SK-N-SH (cell line): ENCODE measurements at regions not wholly inside any gene's neighbourhood (a gene's known extent, or its start where the extent isn't known, plus 50 kb on each side); places are given as distances from the start of the nearest gene placed in this dataset.

Experiments
- CTCF ChIA-PET: fragments of 300-600, 350-600 bp; formaldehyde crosslinking; extraction: SDS; loops from one replicate; lab custom pipeline; 2021; lab: Yijun Ruan, JAX
- POLR2A ChIA-PET: fragments of 350-600 bp; sonication (Branson Sonifier 250); formaldehyde crosslinking; extraction: SDS; loops from one replicate; lab custom pipeline; 2020; ENCODE audit warnings: antibody characterized with exemption, inconsistent platforms; lab: Yijun Ruan, JAX
- DNase-seq: peaks from one replicate; pipeline ENCODE4 v3.0.0; 2012
- H2AFZ ChIP-seq: fragments of 200-600 bp; sonication (generic); 2 replicates; pipeline ENCODE4 v1.8.1; 2016; ENCODE audit warnings: antibody characterized with exemption, mild to moderate bottlenecking, low read depth
- H3F3A ChIP-seq: fragments of 200-600 bp; sonication (generic); replicated peaks from 2 replicates; pipeline ENCODE3; 2016; ENCODE audit warnings: antibody characterized with exemption, mild to moderate bottlenecking; ENCODE audit not compliant: insufficient read depth
- H3K27ac ChIP-seq, 2 experiments: fragments of 200-500 bp in 1 of 2; fragments of 200-600 bp in 1 of 2; sonication (Bioruptor generic) in 1 of 2; sonication (generic), shearing (Covaris generic) in 1 of 2; 2 replicates each; pipeline versions ENCODE4 v1.5.1 to v1.6.1; 2014 to 2016; ENCODE audit warnings: low read depth in 2 of 2, inconsistent platforms in 1 of 2, low read length in 1 of 2, mild to moderate bottlenecking in 1 of 2, mixed read lengths in 1 of 2
- H3K27me3 ChIP-seq: fragments of 200-600 bp; sonication (generic), shearing (Covaris generic); 2 replicates; pipeline ENCODE4 v1.6.1; 2016; ENCODE audit warnings: mixed run types; ENCODE audit not compliant: insufficient read depth
- H3K36me3 ChIP-seq, 2 experiments: fragments of 200-500 bp in 1 of 2; fragments of 200-600 bp in 1 of 2; sonication (Bioruptor generic) in 1 of 2; sonication (generic) in 1 of 2; replicated peaks in 1 of 2; 2 replicates each; pipeline versions ENCODE3 to v1.5.1; 2014 to 2016; ENCODE audit warnings: low read length in 1 of 2, mild to moderate bottlenecking in 1 of 2; ENCODE audit not compliant: insufficient read depth in 2 of 2, control insufficient read depth in 1 of 2
- H3K4me1 ChIP-seq, 2 experiments: fragments of 200-500 bp in 1 of 2; fragments of 200-600 bp in 1 of 2; sonication (Bioruptor generic) in 1 of 2; sonication (generic), shearing (Covaris generic) in 1 of 2; 2 replicates each; pipeline versions ENCODE4 v1.5.1 to v1.6.1; 2014 to 2016; ENCODE audit warnings: low read depth in 1 of 2, low read length in 1 of 2, mixed run types in 1 of 2; ENCODE audit not compliant: insufficient read depth in 2 of 2, control insufficient read depth in 1 of 2
- H3K4me2 ChIP-seq: fragments of 200-600 bp; sonication (generic), shearing (Covaris generic); 2 replicates; pipeline ENCODE4 v1.6.1; 2017; ENCODE audit warnings: mixed run types
- H3K4me3 ChIP-seq, 2 experiments: fragments of 200-500 bp in 1 of 2; fragments of 200-600 bp in 1 of 2; sonication (Bioruptor generic) in 1 of 2; sonication (generic), shearing (Covaris generic) in 1 of 2; 2 replicates each; pipeline versions ENCODE4 v1.5.1 to v1.8.1; 2014 to 2016; ENCODE audit warnings: low read depth in 2 of 2, inconsistent platforms in 1 of 2, low read length in 1 of 2, mild to moderate bottlenecking in 1 of 2, mixed read lengths in 1 of 2, moderate library complexity in 1 of 2
- H3K79me2 ChIP-seq: fragments of 200-600 bp; sonication (generic); 2 replicates; pipeline ENCODE4 v1.8.1; 2017; ENCODE audit warnings: mild to moderate bottlenecking; ENCODE audit not compliant: insufficient read depth
- H3K9ac ChIP-seq: fragments of 200-600 bp; sonication (generic); 2 replicates; pipeline ENCODE4 v1.6.1; 2017; ENCODE audit warnings: mixed run types
- H3K9me2 ChIP-seq: fragments of 200-600 bp; sonication (generic); 2 replicates; pipeline ENCODE4 v1.6.1; 2017; ENCODE audit warnings: mixed run types
- H3K9me3 ChIP-seq: fragments of 200-600 bp; sonication (generic); 2 replicates; pipeline ENCODE4 v1.6.1; 2017; ENCODE audit warnings: mixed run types, mild to moderate bottlenecking, moderate library complexity
- H4K20me1 ChIP-seq: fragments of 200-600 bp; sonication (generic); 2 replicates; pipeline ENCODE4 v1.6.1; 2017; ENCODE audit warnings: mild to moderate bottlenecking, mixed run types; ENCODE audit not compliant: insufficient read depth
- ELF1 ChIP-seq: IDR thresholded peaks from 2 replicates; pipeline ENCODE4 v1.4.0; 2012
- FOSL2 ChIP-seq: IDR thresholded peaks from 2 replicates; pipeline ENCODE4 v1.4.0; 2012; ENCODE audit warnings: low read depth, mild to moderate bottlenecking, moderate library complexity, borderline replicate concordance
- FOXM1 ChIP-seq: IDR thresholded peaks from 2 replicates; pipeline ENCODE4 v1.4.0; 2012; ENCODE audit warnings: low read depth, mild to moderate bottlenecking
- GATA2 ChIP-seq: sonication (generic); formaldehyde crosslinking; IDR thresholded peaks from 2 replicates; pipeline ENCODE4 v1.5.0; 2020; ENCODE audit warnings: mild to moderate bottlenecking, missing genetic modification reagents
- MEF2A ChIP-seq: IDR thresholded peaks from 2 replicates; pipeline ENCODE4 v1.4.0; 2012; ENCODE audit warnings: low read depth, borderline replicate concordance
- NRF1 ChIP-seq: IDR thresholded peaks from 2 replicates; pipeline ENCODE4 v1.6.1; 2012; ENCODE audit warnings: low read depth, mild to moderate bottlenecking, low read length
- RAD21 ChIP-seq: IDR thresholded peaks from 2 replicates; pipeline ENCODE4 v1.6.1; 2012; ENCODE audit warnings: mild to moderate bottlenecking, low read length
- REST ChIP-seq: IDR thresholded peaks from 2 replicates; pipeline ENCODE4 v1.6.1; 2012; ENCODE audit warnings: mild to moderate bottlenecking, low read depth, low read length, moderate library complexity
- TAF1 ChIP-seq: IDR thresholded peaks from 2 replicates; pipeline ENCODE4 v1.6.1; 2012; ENCODE audit warnings: low read depth, mild to moderate bottlenecking, low read length, moderate library complexity, borderline replicate concordance
- TCF12 ChIP-seq: IDR thresholded peaks from 2 replicates; pipeline ENCODE4 v1.4.0; 2012
- TEAD4 ChIP-seq: IDR thresholded peaks from 2 replicates; pipeline ENCODE4 v1.4.0; 2012; ENCODE audit warnings: mild to moderate bottlenecking, borderline replicate concordance; ENCODE audit not compliant: insufficient read depth
- WGBS: methylation state at CpG from one replicate; pipeline ENCODE4 v1.1.6; 2017; ENCODE audit warnings: low lambda C conversion rate; 5-methylcytosine and 5-hydroxymethylcytosine counted together
- TF ChIP-seq, protein P1 (sequence below): fragments of 200-600 bp; sonication (generic); IDR thresholded peaks from 2 replicates; pipeline ENCODE4 v1.6.1; 2017; ENCODE audit warnings: antibody characterized with exemption, mild to moderate bottlenecking, moderate library complexity

DNA sequence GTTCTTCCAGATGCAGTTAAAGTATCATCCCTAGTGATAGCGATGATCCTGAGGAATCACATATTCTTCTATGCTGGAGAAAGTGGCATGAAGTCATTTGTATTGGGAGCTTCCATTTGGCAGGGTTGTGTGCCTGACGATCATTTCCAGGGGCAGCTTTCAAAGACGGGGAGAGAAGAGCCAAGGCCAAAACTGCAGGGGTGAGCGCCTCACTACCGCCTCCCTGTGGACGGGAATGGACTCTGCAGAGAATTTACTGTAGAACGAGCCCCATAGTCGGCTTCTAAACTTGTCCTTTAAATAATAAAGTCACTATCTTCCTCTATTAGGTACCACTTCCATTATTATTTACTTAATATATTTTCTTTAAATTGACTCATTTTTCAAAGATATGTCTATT lies 555.9 kb upstream of the TMEM132C start:
- CTCF ChIA-PET: interaction anchor here (0.6 to 2.3 kb wide), 6 partner anchors 12 to 519 kb away, joined by 3 to 5 read pairs (median 3); no protein-coding TSS in a partner anchor
- POLR2A ChIA-PET: no interaction called here
- no peaks in the 10 kb centered on the region for H3K4me1 ChIP-seq

DNA sequence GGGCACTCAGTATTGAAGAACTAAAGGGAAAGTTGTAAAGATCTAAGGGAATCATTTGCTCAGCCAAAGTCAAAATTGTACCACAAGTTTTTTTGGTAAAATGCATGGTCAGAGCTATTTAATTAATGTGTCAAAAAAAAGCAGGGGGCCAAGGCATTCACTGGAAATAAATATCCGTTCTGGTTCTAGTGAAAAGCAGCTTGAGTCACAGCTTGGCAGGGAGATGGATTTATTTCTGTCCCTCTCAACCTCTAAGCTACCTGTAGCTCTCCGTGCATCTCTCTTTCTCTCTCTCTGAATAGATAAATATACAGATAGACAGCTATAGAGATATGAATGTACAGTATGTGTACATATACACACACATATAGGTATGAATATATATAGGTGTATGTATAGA lies 554.4 kb upstream of the TMEM132C start:
- Histone ChIP-seq H3K9me2 (no peaks in the 10 kb centered on the region), H3K36me3 (no peaks in the 10 kb centered on the region), H2AFZ (no peak overlapping the region), H3K27ac (no peak overlapping the region), H3K4me3 (no peak overlapping the region), H4K20me1 (no peaks in the 10 kb centered on the region), H3K79me2 (no peaks in the 10 kb centered on the region), H3K9ac (no peak overlapping the region), H3K9me3 (no peaks in the 10 kb centered on the region), H3K27me3 (no peaks in the 10 kb centered on the region), H3K4me1 (no peaks in the 10 kb centered on the region), H3F3A (no peaks in the 10 kb centered on the region), H3K4me2 (no peak overlapping the region)
- CTCF ChIA-PET: interaction anchor here (1.3 to 1.5 kb wide), 2 partner anchors 20 to 35 kb away, joined by 3 to 4 read pairs; no protein-coding TSS in a partner anchor
- TF ChIP-seq REST: no peak
- TF ChIP-seq TEAD4: no peak
- no peak for TF ChIP-seq NRF1
- TF ChIP-seq FOXM1: no peak
- no peak for TF ChIP-seq ELF1
- no peak for TF ChIP-seq GATA2 (CRISPR knock-in tag)
- TF ChIP-seq FOSL2: no peak
- TF ChIP-seq TAF1: no peak
- no peak for TF ChIP-seq RAD21
- POLR2A ChIA-PET: no interaction called here
- DNase-seq: no peak
- WGBS: 8% methylated on average over 2 of the region's 2 CpGs

More for the DNA sequence above, 555.9 kb upstream of the TMEM132C start:
- Histone ChIP-seq H3K4me3 (no peak overlapping the region), H3K27ac (no peak overlapping the region), H3F3A (no peaks in the 10 kb centered on the region), H3K9me2 (no peaks in the 10 kb centered on the region), H4K20me1 (no peaks in the 10 kb centered on the region), H3K27me3 (no peaks in the 10 kb centered on the region), H2AFZ (no peak overlapping the region), H3K4me2 (no peak overlapping the region), H3K36me3 (no peaks in the 10 kb centered on the region), H3K79me2 (no peaks in the 10 kb centered on the region), H3K9me3 (no peaks in the 10 kb centered on the region), H3K9ac (no peak overlapping the region)
- WGBS: 41% methylated on average over 8 of the region's 8 CpGs
- no peak for TF ChIP-seq FOSL2
- no peak for TF ChIP-seq TCF12
- TF ChIP-seq MEF2A: no peak
- TF ChIP-seq, protein P1, sequence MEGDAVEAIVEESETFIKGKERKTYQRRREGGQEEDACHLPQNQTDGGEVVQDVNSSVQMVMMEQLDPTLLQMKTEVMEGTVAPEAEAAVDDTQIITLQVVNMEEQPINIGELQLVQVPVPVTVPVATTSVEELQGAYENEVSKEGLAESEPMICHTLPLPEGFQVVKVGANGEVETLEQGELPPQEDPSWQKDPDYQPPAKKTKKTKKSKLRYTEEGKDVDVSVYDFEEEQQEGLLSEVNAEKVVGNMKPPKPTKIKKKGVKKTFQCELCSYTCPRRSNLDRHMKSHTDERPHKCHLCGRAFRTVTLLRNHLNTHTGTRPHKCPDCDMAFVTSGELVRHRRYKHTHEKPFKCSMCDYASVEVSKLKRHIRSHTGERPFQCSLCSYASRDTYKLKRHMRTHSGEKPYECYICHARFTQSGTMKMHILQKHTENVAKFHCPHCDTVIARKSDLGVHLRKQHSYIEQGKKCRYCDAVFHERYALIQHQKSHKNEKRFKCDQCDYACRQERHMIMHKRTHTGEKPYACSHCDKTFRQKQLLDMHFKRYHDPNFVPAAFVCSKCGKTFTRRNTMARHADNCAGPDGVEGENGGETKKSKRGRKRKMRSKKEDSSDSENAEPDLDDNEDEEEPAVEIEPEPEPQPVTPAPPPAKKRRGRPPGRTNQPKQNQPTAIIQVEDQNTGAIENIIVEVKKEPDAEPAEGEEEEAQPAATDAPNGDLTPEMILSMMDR: peak; percentile 17; the same call in 1 of the 2 replicates
- no peak for DNase-seq
